HCT116 (cell line): ENCODE measurements at regions not wholly inside any gene's neighbourhood (a gene's known extent, or its start where the extent isn't known, plus 50 kb on each side); places are given as distances from the start of the nearest gene placed in this dataset.

Experiments used
- ATAC-seq: fragments of 200-7000 bp; cut with Tn5 transposase; 2 replicates; pipeline ENCODE4 v1.9.1; 2020; ENCODE audit warnings: mild to moderate bottlenecking, moderate library complexity
- BruUV-seq: library from RNA; stranded (reverse); fragments of 400-500 nt; replicated peaks from 2 replicates; lab custom pipeline; 2021; lab: Mats Ljungman, UMichigan
- CTCF ChIA-PET: fragments of 300-600 bp; sonication (Branson Sonifier 250); formaldehyde crosslinking; loops from one replicate; lab custom pipeline; 2021; ENCODE audit warnings: antibody characterized with exemption; lab: Charles Lee
- POLR2A ChIA-PET: fragments of 300-600, 350-600 bp; sonication (Branson Sonifier 250); formaldehyde crosslinking; loops from one replicate; lab custom pipeline; 2021; ENCODE audit warnings: antibody characterized with exemption; lab: Charles Lee
- RAD21 ChIA-PET, 2 experiments: fragments of 300-600 bp; sonication (Branson Sonifier 250); formaldehyde crosslinking; loops; one replicate each; lab custom pipeline; 2023; ENCODE audit warnings: low total read pairs in 2 of 2; ENCODE audit not compliant: uncharacterized antibody in 2 of 2, unreplicated experiment in 2 of 2, low non-redundant PET in 1 of 2; lab: Charles Lee
- DNase-seq: peaks from one replicate; pipeline ENCODE4 v3.0.0-alpha.2; 2010; ENCODE audit warnings: low read depth, low spot score
- H2AFZ ChIP-seq: fragments of 200-600 bp; shearing (Covaris generic), sonication (generic); 2 replicates; pipeline ENCODE4 v1.6.1; 2017; ENCODE audit warnings: low read depth, mixed run types, mixed read lengths, antibody characterized with exemption, low read length; ENCODE audit not compliant: poor library complexity, severe bottlenecking
- H3K27ac ChIP-seq: 2 replicates; pipeline ENCODE4 v1.5.1; 2012; ENCODE audit warnings: low read depth, low read length
- H3K27me3 ChIP-seq: fragments of 200-600 bp; sonication (generic); 2 replicates; pipeline ENCODE4 v1.6.1; 2016; ENCODE audit warnings: mixed run types, low read length, mixed read lengths; ENCODE audit not compliant: insufficient read depth
- H3K36me3 ChIP-seq, 2 experiments: fragments of 200-500 bp in 1 of 2; fragments of 200-600 bp in 1 of 2; sonication (Bioruptor generic) in 1 of 2; sonication (generic) in 1 of 2; 2 replicates each; pipeline versions ENCODE4 v1.5.1 to v1.6.1; 2014 to 2016; ENCODE audit warnings: low read length in 2 of 2, inconsistent platforms in 1 of 2, mixed read lengths in 1 of 2, mixed run types in 1 of 2; ENCODE audit not compliant: insufficient read depth in 2 of 2, control insufficient read depth in 1 of 2
- H3K4me1 ChIP-seq, 2 experiments: fragments of 200-600 bp in 1 of 2; sonication (generic) in 1 of 2; 2 replicates each; pipeline versions ENCODE4 v1.5.1 to v1.6.1; 2012 to 2017; ENCODE audit warnings: low read length in 2 of 2, inconsistent platforms in 1 of 2, mild to moderate bottlenecking in 1 of 2, mixed read lengths in 1 of 2, mixed run types in 1 of 2, moderate library complexity in 1 of 2; ENCODE audit not compliant: insufficient read depth in 2 of 2, control insufficient read depth in 1 of 2
- H3K4me2 ChIP-seq: fragments of 200-600 bp; sonication (generic); 2 replicates; pipeline ENCODE4 v1.6.1; 2017; ENCODE audit warnings: mixed run types, low read length, mixed read lengths
- H3K4me3 ChIP-seq, 2 experiments: fragments of 200-600 bp in 1 of 2; sonication (generic) in 1 of 2; replicated peaks in 1 of 2; 2 replicates each; pipeline ENCODE4 v1.5.1; 2011 to 2016; ENCODE audit warnings: low read length in 2 of 2, control low read depth in 1 of 2, low read depth in 1 of 2, mild to moderate bottlenecking in 1 of 2, mixed read lengths in 1 of 2, mixed run types in 1 of 2
- H3K79me2 ChIP-seq: fragments of 200-600 bp; sonication (generic); 2 replicates; pipeline ENCODE4 v1.6.1; 2017; ENCODE audit warnings: mild to moderate bottlenecking, mixed run types, low read length, moderate library complexity, mixed read lengths; ENCODE audit not compliant: insufficient read depth
- H3K9ac ChIP-seq: fragments of 200-600 bp; sonication (generic); 2 replicates; pipeline ENCODE4 v1.6.1; 2016; ENCODE audit warnings: low read length, mixed read lengths
- H3K9me2 ChIP-seq: fragments of 200-600 bp; sonication (generic), shearing (Covaris generic); 2 replicates; pipeline ENCODE4 v1.6.1; 2017; ENCODE audit warnings: mixed run types, mild to moderate bottlenecking, moderate library complexity; ENCODE audit not compliant: insufficient read depth
- H3K9me3 ChIP-seq, 2 experiments: fragments of 200-500 bp in 1 of 2; fragments of 200-600 bp in 1 of 2; sonication (Bioruptor generic) in 1 of 2; sonication (generic) in 1 of 2; 2 replicates each; pipeline ENCODE4 v1.6.1; 2014 to 2017; ENCODE audit warnings: low read length in 2 of 2, mixed read lengths in 2 of 2, inconsistent platforms in 1 of 2, low read depth in 1 of 2, mild to moderate bottlenecking in 1 of 2, mixed run types in 1 of 2, moderate library complexity in 1 of 2; ENCODE audit not compliant: control insufficient read depth in 1 of 2, insufficient read depth in 1 of 2
- H4K20me1 ChIP-seq: fragments of 200-600 bp; sonication (generic), shearing (Covaris generic); 2 replicates; pipeline ENCODE4 v1.6.1; 2017; ENCODE audit warnings: mixed run types, mild to moderate bottlenecking, moderate library complexity; ENCODE audit not compliant: insufficient read depth
- EGR1 ChIP-seq: IDR thresholded peaks from 2 replicates; pipeline ENCODE4 v1.6.1; 2012; ENCODE audit warnings: low read depth
- EZH2phosphoT487 ChIP-seq: fragments of 200-600 bp; IDR thresholded peaks from 2 replicates; pipeline ENCODE4 v1.6.1; 2018; ENCODE audit warnings: antibody characterized with exemption, borderline replicate concordance
- FOSL1 ChIP-seq: IDR thresholded peaks from 2 replicates; pipeline ENCODE4 v1.6.1; 2012; ENCODE audit warnings: low read depth
- JUND ChIP-seq: IDR thresholded peaks from 2 replicates; pipeline ENCODE4 v1.6.1; 2012
- RAD21 ChIP-seq: IDR thresholded peaks from 2 replicates; pipeline ENCODE4 v1.6.1; 2012; ENCODE audit warnings: low read depth, mild to moderate bottlenecking
- SP1 ChIP-seq: IDR thresholded peaks from 2 replicates; pipeline ENCODE4 v1.6.1; 2012; ENCODE audit warnings: low read depth
- SRF ChIP-seq: IDR thresholded peaks from 2 replicates; pipeline ENCODE4 v1.6.1; 2012; ENCODE audit warnings: low read depth
- TCF7L2 ChIP-seq: IDR thresholded peaks from 2 replicates; pipeline ENCODE4 v1.7.0; 2011; ENCODE audit warnings: borderline replicate concordance, inconsistent platforms; ENCODE audit not compliant: insufficient read depth, insufficient read length; ENCODE audit errors: extremely low read depth
- YY1 ChIP-seq: IDR thresholded peaks from 2 replicates; pipeline ENCODE4 v1.6.1; 2011; ENCODE audit warnings: low read length, low read depth, moderate library complexity, mild to moderate bottlenecking; ENCODE audit not compliant: insufficient replicate concordance; ENCODE audit errors: extremely low read depth
- ZFX ChIP-seq: fragments of 450-650 bp; IDR thresholded peaks from 2 replicates; pipeline ENCODE4 v1.6.1; 2017
- intact Hi-C: fragments of 100-400 bp; cut with micrococcal nuclease; formaldehyde crosslinking; loops from 2 replicates; pipeline ENCODE4 v1.10.0; 2022
- TF ChIP-seq, protein P1 (sequence below): IDR thresholded peaks from 2 replicates; pipeline ENCODE4 v1.6.1; 2012; ENCODE audit warnings: low read depth
- TF ChIP-seq, protein P2 (sequence below), 3 experiments: fragments of 200-600 bp in 1 of 3; sonication (generic) in 1 of 3; IDR thresholded peaks in 2 of 3; conservative IDR thresholded peaks in 1 of 3; 2 replicates each; pipeline ENCODE4 v1.5.1; 2012 to 2017; ENCODE audit warnings: low read depth in 2 of 3, low read length in 2 of 3, antibody characterized with exemption in 1 of 3, borderline replicate concordance in 1 of 3, control low read depth in 1 of 3, mild to moderate bottlenecking in 1 of 3, mixed read lengths in 1 of 3, mixed run types in 1 of 3, moderate library complexity in 1 of 3; ENCODE audit not compliant: insufficient read depth in 1 of 3

DNA sequence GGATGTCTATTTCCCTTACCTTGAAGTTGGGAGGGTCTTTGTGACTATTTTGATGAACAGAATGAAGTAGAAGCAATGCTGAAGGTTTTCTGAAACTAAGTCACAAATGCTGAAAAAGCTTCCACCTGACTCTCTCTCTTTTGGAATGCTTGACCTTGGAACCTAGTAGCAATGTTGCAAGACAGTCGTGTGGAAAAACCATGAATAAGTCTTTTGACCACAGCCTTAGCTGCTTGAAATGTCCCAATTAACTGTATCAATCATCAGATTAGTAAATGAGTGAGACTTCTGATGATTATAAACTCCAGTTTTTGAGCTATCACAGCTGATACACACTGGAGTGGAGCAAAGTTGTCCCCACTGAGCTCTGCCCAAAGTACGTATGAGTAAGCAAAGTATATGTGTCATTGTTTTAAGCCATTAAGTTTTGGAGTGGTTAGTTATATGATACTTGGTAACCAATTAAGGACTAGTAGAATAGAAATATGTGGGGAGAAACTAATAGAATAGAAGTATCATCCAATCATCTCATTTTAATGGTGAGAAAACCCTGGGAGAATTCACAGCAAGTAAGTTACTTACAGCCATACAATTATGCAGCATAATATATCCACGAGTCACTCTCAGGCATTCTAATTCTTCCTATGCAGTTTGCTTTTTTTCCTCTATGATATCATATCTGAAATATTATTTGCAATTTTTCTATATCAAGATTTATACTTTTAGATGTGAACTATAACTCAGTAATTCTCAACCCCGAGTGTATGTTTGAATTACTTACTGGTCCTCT, 1010.6 kb downstream of the ROBO2 start:
- ChIA-PET RAD21 (no interaction called here), POLR2A (no interaction called here), CTCF (no interaction called here)
- DNase-seq (no peak), ATAC-seq (no peak)
- H3K27ac ChIP-seq: no peak overlapping the region
- H2AFZ ChIP-seq: no peak overlapping the region
- BruUV-seq: no TSS peak
- no peaks in the 10 kb centered on the region for H3K36me3 ChIP-seq
- no peaks in the 10 kb centered on the region for H4K20me1 ChIP-seq
- intact Hi-C loops: no loop called here
- H3K27me3 ChIP-seq: no peaks in the 10 kb centered on the region
- H3K4me3 ChIP-seq: no peak overlapping the region
- H3K9ac ChIP-seq: no peak overlapping the region
- H3K4me2 ChIP-seq: no peak overlapping the region
- peaks cover 5 to 28% of the 10 kb centered on the region in 2 experiments; a peak in 3 of 4 replicates for H3K9me3 ChIP-seq
- H3K9me2 ChIP-seq: no peaks in the 10 kb centered on the region
- no peaks in the 10 kb centered on the region for H3K79me2 ChIP-seq
- no peaks in the 10 kb centered on the region for H3K4me1 ChIP-seq
- TF ChIP-seq SRF (no peak), YY1 (no peak), RAD21 (no peak), ZFX (no peak), TCF7L2 (no peak), EGR1 (no peak), FOSL1 (no peak), EZH2phosphoT487 (no peak), SP1 (no peak), JUND (no peak)
- TF ChIP-seq, protein P1, sequence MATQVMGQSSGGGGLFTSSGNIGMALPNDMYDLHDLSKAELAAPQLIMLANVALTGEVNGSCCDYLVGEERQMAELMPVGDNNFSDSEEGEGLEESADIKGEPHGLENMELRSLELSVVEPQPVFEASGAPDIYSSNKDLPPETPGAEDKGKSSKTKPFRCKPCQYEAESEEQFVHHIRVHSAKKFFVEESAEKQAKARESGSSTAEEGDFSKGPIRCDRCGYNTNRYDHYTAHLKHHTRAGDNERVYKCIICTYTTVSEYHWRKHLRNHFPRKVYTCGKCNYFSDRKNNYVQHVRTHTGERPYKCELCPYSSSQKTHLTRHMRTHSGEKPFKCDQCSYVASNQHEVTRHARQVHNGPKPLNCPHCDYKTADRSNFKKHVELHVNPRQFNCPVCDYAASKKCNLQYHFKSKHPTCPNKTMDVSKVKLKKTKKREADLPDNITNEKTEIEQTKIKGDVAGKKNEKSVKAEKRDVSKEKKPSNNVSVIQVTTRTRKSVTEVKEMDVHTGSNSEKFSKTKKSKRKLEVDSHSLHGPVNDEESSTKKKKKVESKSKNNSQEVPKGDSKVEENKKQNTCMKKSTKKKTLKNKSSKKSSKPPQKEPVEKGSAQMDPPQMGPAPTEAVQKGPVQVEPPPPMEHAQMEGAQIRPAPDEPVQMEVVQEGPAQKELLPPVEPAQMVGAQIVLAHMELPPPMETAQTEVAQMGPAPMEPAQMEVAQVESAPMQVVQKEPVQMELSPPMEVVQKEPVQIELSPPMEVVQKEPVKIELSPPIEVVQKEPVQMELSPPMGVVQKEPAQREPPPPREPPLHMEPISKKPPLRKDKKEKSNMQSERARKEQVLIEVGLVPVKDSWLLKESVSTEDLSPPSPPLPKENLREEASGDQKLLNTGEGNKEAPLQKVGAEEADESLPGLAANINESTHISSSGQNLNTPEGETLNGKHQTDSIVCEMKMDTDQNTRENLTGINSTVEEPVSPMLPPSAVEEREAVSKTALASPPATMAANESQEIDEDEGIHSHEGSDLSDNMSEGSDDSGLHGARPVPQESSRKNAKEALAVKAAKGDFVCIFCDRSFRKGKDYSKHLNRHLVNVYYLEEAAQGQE: no peak
- TF ChIP-seq, protein P2, sequence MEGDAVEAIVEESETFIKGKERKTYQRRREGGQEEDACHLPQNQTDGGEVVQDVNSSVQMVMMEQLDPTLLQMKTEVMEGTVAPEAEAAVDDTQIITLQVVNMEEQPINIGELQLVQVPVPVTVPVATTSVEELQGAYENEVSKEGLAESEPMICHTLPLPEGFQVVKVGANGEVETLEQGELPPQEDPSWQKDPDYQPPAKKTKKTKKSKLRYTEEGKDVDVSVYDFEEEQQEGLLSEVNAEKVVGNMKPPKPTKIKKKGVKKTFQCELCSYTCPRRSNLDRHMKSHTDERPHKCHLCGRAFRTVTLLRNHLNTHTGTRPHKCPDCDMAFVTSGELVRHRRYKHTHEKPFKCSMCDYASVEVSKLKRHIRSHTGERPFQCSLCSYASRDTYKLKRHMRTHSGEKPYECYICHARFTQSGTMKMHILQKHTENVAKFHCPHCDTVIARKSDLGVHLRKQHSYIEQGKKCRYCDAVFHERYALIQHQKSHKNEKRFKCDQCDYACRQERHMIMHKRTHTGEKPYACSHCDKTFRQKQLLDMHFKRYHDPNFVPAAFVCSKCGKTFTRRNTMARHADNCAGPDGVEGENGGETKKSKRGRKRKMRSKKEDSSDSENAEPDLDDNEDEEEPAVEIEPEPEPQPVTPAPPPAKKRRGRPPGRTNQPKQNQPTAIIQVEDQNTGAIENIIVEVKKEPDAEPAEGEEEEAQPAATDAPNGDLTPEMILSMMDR (IDR thresholded peaks at IDR 0.05 in 2 of 3, conservative IDR thresholded peaks at IDR 0.05 in 1 of 3; ENCODE audit: borderline replicate concordance in 1 of 3, insufficient read depth in 1 of 3, low read depth in 2 of 3, low read length in 2 of 3): no peak
